K562 (cell line): ENCODE measurements at regions not wholly inside any gene's neighbourhood (a gene's known extent, or its start where the extent isn't known, plus 50 kb on each side); places are given as distances from the start of the nearest gene placed in this dataset.

ENCODE experiments used
- ESRRA ChIP-seq: fragments of 450-650 bp; IDR thresholded peaks from 2 replicates; pipeline ENCODE4 v1.6.1; 2014; ENCODE audit warnings: low read depth, mild to moderate bottlenecking, moderate library complexity, borderline replicate concordance
- HDAC1 ChIP-seq, 2 experiments: fragments of 450-650 bp; IDR thresholded peaks; 2 replicates each; pipeline ENCODE4 v1.6.1; 2016 to 2017; ENCODE audit warnings: inconsistent platforms in 1 of 2, mild to moderate bottlenecking in 1 of 2, moderate library complexity in 1 of 2
- RBM25 ChIP-seq: fragments of 200-400 bp; formaldehyde crosslinking; IDR thresholded peaks from 2 replicates; pipeline ENCODE4 v1.6.1; 2018; ENCODE audit warnings: low read length, low read depth, moderate library complexity; ENCODE audit not compliant: severe bottlenecking
- SETDB1 ChIP-seq: IDR thresholded peaks from one replicate; pipeline ENCODE4 v1.6.1; 2012; ENCODE audit warnings: low read length, control low read depth, inconsistent platforms
- TF ChIP-seq, protein P1 (sequence below), 2 experiments: fragments of 450-650 bp in 1 of 2; sonication (generic) in 1 of 2; formaldehyde crosslinking in 1 of 2; IDR thresholded peaks; 2 replicates each; pipeline versions ENCODE4 v1.7.1 to v1.9.0; 2016 to 2022; ENCODE audit warnings: inconsistent platforms in 1 of 2, mild to moderate bottlenecking in 1 of 2, missing genetic modification reagents in 1 of 2
- TF ChIP-seq, protein P2 (sequence below): fragments of 450-650 bp; IDR thresholded peaks from 2 replicates; pipeline ENCODE4 v1.6.1; 2018; ENCODE audit not compliant: partially characterized antibody

DNA sequence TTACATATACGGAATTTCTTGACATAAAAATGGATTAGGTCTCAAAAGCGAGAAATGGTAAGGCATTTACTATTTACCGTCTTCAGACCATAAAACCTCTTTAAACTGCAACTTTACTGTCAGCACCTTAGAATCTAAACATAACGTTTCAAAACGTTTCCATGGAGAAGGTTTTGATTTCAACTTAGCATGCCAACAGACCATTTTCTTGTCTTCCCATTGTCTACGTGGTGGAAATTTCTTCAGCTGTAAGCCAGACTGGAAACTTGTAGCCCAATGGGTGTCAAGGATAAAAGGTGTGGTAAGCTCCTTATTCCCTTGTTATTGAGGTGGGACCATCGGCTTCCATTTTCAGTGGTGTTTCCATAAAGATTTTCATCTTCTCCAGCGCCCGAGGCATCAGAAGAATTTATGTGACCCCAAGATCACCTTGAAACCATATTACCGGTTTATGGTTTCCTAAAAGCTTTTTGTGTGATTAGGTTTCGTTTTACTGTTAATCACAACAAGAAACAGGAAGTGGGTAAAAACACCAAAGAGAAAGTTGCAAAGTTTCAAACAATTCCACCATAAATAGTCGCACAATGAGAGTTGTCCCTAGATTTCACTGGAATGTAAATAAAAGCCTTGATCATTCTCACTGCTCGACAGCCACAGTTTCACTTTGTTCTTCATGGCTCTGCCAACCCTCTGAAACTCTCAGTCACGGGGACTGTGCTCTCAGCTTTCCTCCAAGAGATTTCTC lies 63.0 kb upstream of the CD2AP start (continued):
- TF ChIP-seq SETDB1: no peak
- TF ChIP-seq, protein P1, sequence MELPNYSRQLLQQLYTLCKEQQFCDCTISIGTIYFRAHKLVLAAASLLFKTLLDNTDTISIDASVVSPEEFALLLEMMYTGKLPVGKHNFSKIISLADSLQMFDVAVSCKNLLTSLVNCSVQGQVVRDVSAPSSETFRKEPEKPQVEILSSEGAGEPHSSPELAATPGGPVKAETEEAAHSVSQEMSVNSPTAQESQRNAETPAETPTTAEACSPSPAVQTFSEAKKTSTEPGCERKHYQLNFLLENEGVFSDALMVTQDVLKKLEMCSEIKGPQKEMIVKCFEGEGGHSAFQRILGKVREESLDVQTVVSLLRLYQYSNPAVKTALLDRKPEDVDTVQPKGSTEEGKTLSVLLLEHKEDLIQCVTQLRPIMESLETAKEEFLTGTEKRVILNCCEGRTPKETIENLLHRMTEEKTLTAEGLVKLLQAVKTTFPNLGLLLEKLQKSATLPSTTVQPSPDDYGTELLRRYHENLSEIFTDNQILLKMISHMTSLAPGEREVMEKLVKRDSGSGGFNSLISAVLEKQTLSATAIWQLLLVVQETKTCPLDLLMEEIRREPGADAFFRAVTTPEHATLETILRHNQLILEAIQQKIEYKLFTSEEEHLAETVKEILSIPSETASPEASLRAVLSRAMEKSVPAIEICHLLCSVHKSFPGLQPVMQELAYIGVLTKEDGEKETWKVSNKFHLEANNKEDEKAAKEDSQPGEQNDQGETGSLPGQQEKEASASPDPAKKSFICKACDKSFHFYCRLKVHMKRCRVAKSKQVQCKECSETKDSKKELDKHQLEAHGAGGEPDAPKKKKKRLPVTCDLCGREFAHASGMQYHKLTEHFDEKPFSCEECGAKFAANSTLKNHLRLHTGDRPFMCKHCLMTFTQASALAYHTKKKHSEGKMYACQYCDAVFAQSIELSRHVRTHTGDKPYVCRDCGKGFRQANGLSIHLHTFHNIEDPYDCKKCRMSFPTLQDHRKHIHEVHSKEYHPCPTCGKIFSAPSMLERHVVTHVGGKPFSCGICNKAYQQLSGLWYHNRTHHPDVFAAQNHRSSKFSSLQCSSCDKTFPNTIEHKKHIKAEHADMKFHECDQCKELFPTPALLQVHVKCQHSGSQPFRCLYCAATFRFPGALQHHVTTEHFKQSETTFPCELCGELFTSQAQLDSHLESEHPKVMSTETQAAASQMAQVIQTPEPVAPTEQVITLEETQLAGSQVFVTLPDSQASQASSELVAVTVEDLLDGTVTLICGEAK (IDR thresholded peaks at IDR 0.05): peak; percentile 53; the same call in 1 of the 2 replicates
- TF ChIP-seq, protein P1 (CRISPR knock-in tag; IDR thresholded peaks at IDR 0.05): no peak
- no peak for TF ChIP-seq RBM25
- 0 out of 4 replicates have a peak, but pooled peaks of 1 of the 2 experiments have one; percentile 44 for TF ChIP-seq HDAC1 (IDR thresholded peaks at IDR 0.05)
- TF ChIP-seq, protein P2, sequence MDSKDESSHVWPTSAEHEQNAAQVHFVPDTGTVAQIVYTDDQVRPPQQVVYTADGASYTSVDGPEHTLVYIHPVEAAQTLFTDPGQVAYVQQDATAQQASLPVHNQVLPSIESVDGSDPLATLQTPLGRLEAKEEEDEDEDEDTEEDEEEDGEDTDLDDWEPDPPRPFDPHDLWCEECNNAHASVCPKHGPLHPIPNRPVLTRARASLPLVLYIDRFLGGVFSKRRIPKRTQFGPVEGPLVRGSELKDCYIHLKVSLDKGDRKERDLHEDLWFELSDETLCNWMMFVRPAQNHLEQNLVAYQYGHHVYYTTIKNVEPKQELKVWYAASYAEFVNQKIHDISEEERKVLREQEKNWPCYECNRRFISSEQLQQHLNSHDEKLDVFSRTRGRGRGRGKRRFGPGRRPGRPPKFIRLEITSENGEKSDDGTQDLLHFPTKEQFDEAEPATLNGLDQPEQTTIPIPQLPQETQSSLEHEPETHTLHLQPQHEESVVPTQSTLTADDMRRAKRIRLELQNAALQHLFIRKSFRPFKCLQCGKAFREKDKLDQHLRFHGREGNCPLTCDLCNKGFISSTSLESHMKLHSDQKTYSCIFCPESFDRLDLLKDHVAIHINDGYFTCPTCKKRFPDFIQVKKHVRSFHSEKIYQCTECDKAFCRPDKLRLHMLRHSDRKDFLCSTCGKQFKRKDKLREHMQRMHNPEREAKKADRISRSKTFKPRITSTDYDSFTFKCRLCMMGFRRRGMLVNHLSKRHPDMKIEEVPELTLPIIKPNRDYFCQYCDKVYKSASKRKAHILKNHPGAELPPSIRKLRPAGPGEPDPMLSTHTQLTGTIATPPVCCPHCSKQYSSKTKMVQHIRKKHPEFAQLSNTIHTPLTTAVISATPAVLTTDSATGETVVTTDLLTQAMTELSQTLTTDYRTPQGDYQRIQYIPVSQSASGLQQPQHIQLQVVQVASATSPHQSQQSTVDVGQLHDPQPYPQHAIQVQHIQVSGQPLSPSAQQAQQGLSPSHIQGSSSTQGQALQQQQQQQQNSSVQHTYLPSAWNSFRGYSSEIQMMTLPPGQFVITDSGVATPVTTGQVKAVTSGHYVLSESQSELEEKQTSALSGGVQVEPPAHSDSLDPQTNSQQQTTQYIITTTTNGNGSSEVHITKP: no peak
- TF ChIP-seq ESRRA: peak; percentile 88
